Transverse colon (tissue), 3 donors: ENCODE measurements at regions not wholly inside any gene's neighbourhood (a gene's known extent, or its start where the extent isn't known, plus 50 kb on each side); places are given as distances from the start of the nearest gene placed in this dataset.

Experiments used
- POLR2A ChIP-seq: fragments of 450-650 bp; IDR thresholded peaks from one replicate; pipeline ENCODE4 v1.6.1; 2016; ENCODE audit warnings: antibody characterized with exemption, mild to moderate bottlenecking, moderate library complexity
- TF ChIP-seq, protein P1 (sequence below), 5 experiments: fragments of 200-600 bp in 3 of 5; fragments of 450-650 bp in 2 of 5; sonication (generic) in 3 of 5; IDR thresholded peaks; 1 replicate in 2 of 5; 2 replicates in 3 of 5; pipeline ENCODE4 v1.5.1; 2016 to 2017; ENCODE audit warnings: antibody characterized with exemption in 5 of 5, inconsistent platforms in 3 of 5, mild to moderate bottlenecking in 2 of 5, moderate library complexity in 1 of 5

GRCh38 chr12:113612076-113612728 lies 140.5 kb upstream of the LHX5 start:
- TF ChIP-seq, protein P1, sequence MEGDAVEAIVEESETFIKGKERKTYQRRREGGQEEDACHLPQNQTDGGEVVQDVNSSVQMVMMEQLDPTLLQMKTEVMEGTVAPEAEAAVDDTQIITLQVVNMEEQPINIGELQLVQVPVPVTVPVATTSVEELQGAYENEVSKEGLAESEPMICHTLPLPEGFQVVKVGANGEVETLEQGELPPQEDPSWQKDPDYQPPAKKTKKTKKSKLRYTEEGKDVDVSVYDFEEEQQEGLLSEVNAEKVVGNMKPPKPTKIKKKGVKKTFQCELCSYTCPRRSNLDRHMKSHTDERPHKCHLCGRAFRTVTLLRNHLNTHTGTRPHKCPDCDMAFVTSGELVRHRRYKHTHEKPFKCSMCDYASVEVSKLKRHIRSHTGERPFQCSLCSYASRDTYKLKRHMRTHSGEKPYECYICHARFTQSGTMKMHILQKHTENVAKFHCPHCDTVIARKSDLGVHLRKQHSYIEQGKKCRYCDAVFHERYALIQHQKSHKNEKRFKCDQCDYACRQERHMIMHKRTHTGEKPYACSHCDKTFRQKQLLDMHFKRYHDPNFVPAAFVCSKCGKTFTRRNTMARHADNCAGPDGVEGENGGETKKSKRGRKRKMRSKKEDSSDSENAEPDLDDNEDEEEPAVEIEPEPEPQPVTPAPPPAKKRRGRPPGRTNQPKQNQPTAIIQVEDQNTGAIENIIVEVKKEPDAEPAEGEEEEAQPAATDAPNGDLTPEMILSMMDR (IDR thresholded peaks at IDR 0.05): no peak
- no peak for TF ChIP-seq POLR2A
